ENCODE measurements at regions not wholly inside any gene's neighbourhood (a gene's known extent, or its start where the extent isn't known, plus 50 kb on each side); places are given as distances from the start of the nearest gene placed in this dataset.

DNA sequence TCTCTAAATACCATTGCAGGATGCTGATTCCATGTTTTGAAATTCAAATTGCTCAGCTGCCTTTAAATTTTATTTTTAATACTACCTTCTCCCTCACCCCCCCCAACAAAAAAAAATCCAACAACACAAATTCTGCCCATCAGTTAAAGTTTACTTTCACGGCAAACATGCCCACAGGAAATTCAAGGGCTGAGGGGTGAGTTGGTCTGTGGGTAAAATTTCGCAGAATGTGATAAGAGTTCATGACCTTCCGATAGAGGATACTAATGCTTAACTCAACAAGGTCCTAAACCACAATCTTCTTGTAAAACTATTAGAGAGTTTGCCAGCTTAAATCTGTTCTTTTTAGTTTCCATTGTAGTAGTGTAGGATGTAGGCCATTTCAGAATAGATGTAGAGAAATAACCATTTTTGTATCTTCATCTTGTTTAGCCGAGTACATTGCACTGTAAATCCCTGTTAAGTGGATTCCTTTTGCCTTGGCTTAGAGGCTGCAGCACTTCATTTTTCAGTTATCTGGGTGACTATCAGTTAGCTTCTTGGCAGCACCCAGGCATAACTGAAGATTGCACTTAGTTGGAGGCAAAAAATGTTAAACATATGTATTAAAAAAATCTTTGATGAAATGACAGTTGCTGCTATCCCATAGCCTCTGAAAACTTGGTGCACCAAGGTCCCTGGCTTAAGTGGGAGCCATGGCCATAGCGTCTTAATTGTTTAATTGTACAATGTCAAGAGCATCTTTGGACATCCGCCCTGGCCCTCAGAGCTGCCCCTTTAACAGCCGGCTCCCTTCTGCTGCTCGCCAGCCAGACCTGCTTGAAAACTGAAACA is 232.3 kb downstream of the HAUS1 start:
- Histone ChIP-seq H3K27ac (ENCODE audit: extremely low read depth, low read depth, low read length) (no peak overlapping the region), H3K79me2 (ENCODE audit: control insufficient read depth, insufficient read depth, low read length) (no peaks in the 10 kb centered on the region), H3K27me3 (ENCODE audit: control insufficient read depth in 2 of 2, insufficient read depth in 2 of 2, low read length in 2 of 2) (peaks cover 5 to 30% of the 10 kb centered on the region in 2 experiments; a peak in 3 of 5 replicates), H3K4me3 (no peak overlapping the region), H3K4me2 (ENCODE audit: insufficient read depth, low read length) (no peak overlapping the region), H3K9ac (ENCODE audit: insufficient read depth in 1 of 2, low read depth in 2 of 2, low read length in 2 of 2) (no peak overlapping the region), H3K9me1 (ENCODE audit: control insufficient read depth, insufficient read depth, low read length) (no peaks in the 10 kb centered on the region), H4K20me1 (replicated peaks; ENCODE audit: control insufficient read depth, insufficient read depth, low read length) (no peaks in the 10 kb centered on the region), H3K9me3 (replicated peaks; ENCODE audit: control insufficient read depth, insufficient read depth, low read depth, low read length) (no peaks in the 10 kb centered on the region), H3K4me1 (replicated peaks in 1 of 2; ENCODE audit: control insufficient read depth in 2 of 2, insufficient read depth in 2 of 2, low read length in 2 of 2) (no peaks in the 10 kb centered on the region; a peak in 1 of 5 replicates), H3K36me3 (ENCODE audit: control insufficient read depth, insufficient read depth, low read length) (no peaks in the 10 kb centered on the region), H2AFZ (ENCODE audit: low read depth, low read length) (no peak overlapping the region)
- FAIRE-seq (no peak), ATAC-seq (no peak), DNase-seq (ENCODE audit: extremely low read depth in 1 of 4, low spot score in 3 of 4) (no peak)
- no TSS peak for BruUV-seq (replicated peaks)
- CTCF ChIA-PET (ENCODE audit: low intra/inter-chr PET ratio), result no interaction called here
- 0% methylated on average over 8 of the region's 8 CpGs for WGBS (ENCODE audit: insufficient coverage, low coverage, missing lambda C conversion rate)
- POLR2A ChIA-PET, result no interaction called here
- TF ChIP-seq SMARCC2 (IDR thresholded peaks at IDR 0.05; ENCODE audit: low read depth) (no peak), ZNF395 (CRISPR knock-in tag; IDR thresholded peaks at IDR 0.05) (no peak), SP2 (IDR thresholded peaks at IDR 0.05; ENCODE audit: extremely low read depth, low read depth, low read length, poor library complexity, severe bottlenecking) (no peak), CSDE1 (IDR thresholded peaks at IDR 0.05) (no peak)
- intact Hi-C loops (cut with micrococcal nuclease), result no loop called here
- in situ Hi-C loops (cut with MboI), result no loop called here
